ENCODE measurements at regions not wholly inside any gene's neighbourhood (a gene's known extent, or its start where the extent isn't known, plus 50 kb on each side); places are given as distances from the start of the nearest gene placed in this dataset.

DNA sequence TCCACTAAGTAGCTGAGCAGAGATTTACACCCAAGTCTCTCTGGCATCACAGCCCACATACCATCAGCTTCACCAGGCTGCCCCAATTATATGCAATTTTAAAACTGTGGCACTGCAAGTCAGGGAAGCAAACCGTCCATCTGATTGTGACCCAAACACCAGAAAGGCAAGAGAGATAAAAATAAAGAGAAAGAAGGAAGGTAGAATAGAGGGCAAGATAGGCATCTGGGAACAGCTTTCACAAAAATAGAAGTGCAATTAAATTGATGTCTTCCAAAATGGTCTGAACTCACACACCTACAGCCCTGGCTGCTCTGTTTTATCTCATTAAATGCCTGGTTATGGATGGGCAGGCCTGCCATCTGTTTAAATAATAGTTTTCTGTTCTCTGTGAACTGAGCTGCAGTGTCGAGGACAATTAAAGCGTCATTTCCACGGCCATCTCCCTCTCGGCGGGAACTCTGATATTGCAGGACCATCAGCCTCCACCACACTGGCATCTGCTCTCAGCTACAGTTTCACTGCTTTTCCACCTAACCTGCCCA, 509.1 kb downstream of the INHBA start:
- TF ChIP-seq, protein P1, sequence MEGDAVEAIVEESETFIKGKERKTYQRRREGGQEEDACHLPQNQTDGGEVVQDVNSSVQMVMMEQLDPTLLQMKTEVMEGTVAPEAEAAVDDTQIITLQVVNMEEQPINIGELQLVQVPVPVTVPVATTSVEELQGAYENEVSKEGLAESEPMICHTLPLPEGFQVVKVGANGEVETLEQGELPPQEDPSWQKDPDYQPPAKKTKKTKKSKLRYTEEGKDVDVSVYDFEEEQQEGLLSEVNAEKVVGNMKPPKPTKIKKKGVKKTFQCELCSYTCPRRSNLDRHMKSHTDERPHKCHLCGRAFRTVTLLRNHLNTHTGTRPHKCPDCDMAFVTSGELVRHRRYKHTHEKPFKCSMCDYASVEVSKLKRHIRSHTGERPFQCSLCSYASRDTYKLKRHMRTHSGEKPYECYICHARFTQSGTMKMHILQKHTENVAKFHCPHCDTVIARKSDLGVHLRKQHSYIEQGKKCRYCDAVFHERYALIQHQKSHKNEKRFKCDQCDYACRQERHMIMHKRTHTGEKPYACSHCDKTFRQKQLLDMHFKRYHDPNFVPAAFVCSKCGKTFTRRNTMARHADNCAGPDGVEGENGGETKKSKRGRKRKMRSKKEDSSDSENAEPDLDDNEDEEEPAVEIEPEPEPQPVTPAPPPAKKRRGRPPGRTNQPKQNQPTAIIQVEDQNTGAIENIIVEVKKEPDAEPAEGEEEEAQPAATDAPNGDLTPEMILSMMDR (IDR thresholded peaks at IDR 0.05), result no peak
- TF ChIP-seq POLR2A (IDR thresholded peaks at IDR 0.05), result no peak

Measured in right lobe of liver (tissue), 4 donors.